ENCODE measurements at regions not wholly inside any gene's neighbourhood (a gene's known extent, or its start where the extent isn't known, plus 50 kb on each side); places are given as distances from the start of the nearest gene placed in this dataset.

- H4K20me1 ChIP-seq (ENCODE audit: insufficient read depth) = no peaks in the 10 kb centered on the region
- no peaks in the 10 kb centered on the region for H3K9me3 ChIP-seq (ENCODE audit: insufficient read depth, low read depth)
- H3K79me2 ChIP-seq (ENCODE audit: low read depth) = no peaks in the 10 kb centered on the region
- H3K4me2 ChIP-seq = no peak overlapping the region
- H3K27me3 ChIP-seq (ENCODE audit: insufficient read depth, low read depth) = no peaks in the 10 kb centered on the region
- intact Hi-C loops (cut with micrococcal nuclease; ENCODE audit: unreplicated experiment) = no loop called here
- BruUV-seq (replicated peaks) = no TSS peak
- no peaks in the 10 kb centered on the region for H3K36me3 ChIP-seq (ENCODE audit: low read depth)
- H3K4me1 ChIP-seq (replicated peaks; ENCODE audit: insufficient read depth) = no peaks in the 10 kb centered on the region
- no peaks in the 10 kb centered on the region for H3K9me2 ChIP-seq (ENCODE audit: insufficient read depth)
- ChIA-PET CTCF (no interaction called here), POLR2A (ENCODE audit: unreplicated experiment) (no interaction called here)
- H3K27ac ChIP-seq = no peak overlapping the region
- H3F3A ChIP-seq (ENCODE audit: insufficient read depth, low read depth) = no peaks in the 10 kb centered on the region
- DNase-seq = no peak
- H2AFZ ChIP-seq = no peak overlapping the region
- no peak overlapping the region for H3K4me3 ChIP-seq
- TF ChIP-seq EZH2 (IDR thresholded peaks at IDR 0.05; ENCODE audit: low read depth) = no peak
- TF ChIP-seq CTCF (conservative IDR thresholded peaks at IDR 0.05) = no peak
These were observed 186.5 kb downstream of the KATNIP start for GRCh38 chr16:27736431-27736830.

GRCh38 chr16:27737513-27737912 lies 187.6 kb downstream of the KATNIP start:
- no TSS peak for BruUV-seq (replicated peaks)
- H4K20me1 ChIP-seq (ENCODE audit: insufficient read depth) = no peaks in the 10 kb centered on the region
- H3K79me2 ChIP-seq (ENCODE audit: low read depth) = no peaks in the 10 kb centered on the region
- no peak overlapping the region for H2AFZ ChIP-seq
- no peak for DNase-seq
- H3K9me2 ChIP-seq (ENCODE audit: insufficient read depth) = no peaks in the 10 kb centered on the region
- no peak overlapping the region for H3K4me2 ChIP-seq
- no peaks in the 10 kb centered on the region for H3K27me3 ChIP-seq (ENCODE audit: insufficient read depth, low read depth)
- H3K27ac ChIP-seq = no peak overlapping the region
- H3K4me3 ChIP-seq = no peak overlapping the region
- H3K4me1 ChIP-seq (replicated peaks; ENCODE audit: insufficient read depth) = no peaks in the 10 kb centered on the region
- CTCF ChIA-PET = no interaction called here
- H3K9me3 ChIP-seq (ENCODE audit: insufficient read depth, low read depth) = no peaks in the 10 kb centered on the region
- TF ChIP-seq CTCF (conservative IDR thresholded peaks at IDR 0.05) = no peak
- no peak for TF ChIP-seq EZH2 (IDR thresholded peaks at IDR 0.05; ENCODE audit: low read depth)
- H3K36me3 ChIP-seq (ENCODE audit: low read depth) = no peaks in the 10 kb centered on the region
- intact Hi-C loops (cut with micrococcal nuclease; ENCODE audit: unreplicated experiment) = no loop called here
- POLR2A ChIA-PET (ENCODE audit: unreplicated experiment) = no interaction called here
- H3F3A ChIP-seq (ENCODE audit: insufficient read depth, low read depth) = no peaks in the 10 kb centered on the region

Measured in PC-9 (cell line).